K562 (cell line): ENCODE measurements at regions not wholly inside any gene's neighbourhood (a gene's known extent, or its start where the extent isn't known, plus 50 kb on each side); places are given as distances from the start of the nearest gene placed in this dataset.

ENCODE experiments used
- ATAC-seq: fragments of 200-7000 bp; cut with Tn5 transposase; 3 replicates; pipeline ENCODE4 v1.9.1; 2020; ENCODE audit warnings: moderate library complexity
- BruUV-seq: library from RNA; stranded (reverse); fragments of 400-500 nt; replicated peaks from 2 replicates; lab custom pipeline; 2021; lab: Mats Ljungman, UMichigan
- CTCF ChIA-PET: fragments of 300-600 bp; formaldehyde crosslinking; extraction: SDS; loops from one replicate; lab custom pipeline; 2021; ENCODE audit warnings: low intra/inter-chr PET ratio; lab: Yijun Ruan, JAX
- POLR2A ChIA-PET: fragments of 300-600, 350-650 bp; sonication (Branson Sonifier 250); formaldehyde crosslinking; extraction: SDS; loops from one replicate; lab custom pipeline; 2021; ENCODE audit warnings: antibody characterized with exemption, inconsistent platforms; lab: Yijun Ruan, JAX
- DNase-seq, 4 experiments: peaks; one replicate each; pipeline versions ENCODE4 v3.0.0 to v3.0.0-alpha.2; 2011 to 2018; ENCODE audit warnings: low spot score in 3 of 4, mixed read lengths in 3 of 4; ENCODE audit errors: extremely low read depth in 1 of 4
- FAIRE-seq: peaks from 2 replicates; lab custom pipeline; 2011; peaks lifted over from hg19 to GRCh38; lab: Jason Lieb, UNC
- H2AFZ ChIP-seq: 2 replicates; pipeline ENCODE4 v1.6.0; 2011; ENCODE audit warnings: low read depth, low read length, control low read depth, inconsistent platforms
- H3K27ac ChIP-seq: fragments of 200-600 bp; 3 replicates; pipeline ENCODE4 v1.8.0; 2011; ENCODE audit warnings: low read depth, mild to moderate bottlenecking, control low read depth, inconsistent platforms, low read length, moderate library complexity, mixed read lengths; ENCODE audit errors: extremely low read depth
- H3K27me3 ChIP-seq, 2 experiments: fragments of 300-600 bp in 1 of 2; 2 replicates in 1 of 2; 3 replicates in 1 of 2; pipeline versions ENCODE4 v1.6.0 to v1.8.0; 2011; ENCODE audit warnings: inconsistent platforms in 2 of 2, low read length in 2 of 2, mild to moderate bottlenecking in 1 of 2, mixed read lengths in 1 of 2, moderate library complexity in 1 of 2; ENCODE audit not compliant: control insufficient read depth in 2 of 2, insufficient read depth in 2 of 2
- H3K36me3 ChIP-seq: fragments of 300-600 bp; 3 replicates; pipeline ENCODE4 v1.8.0; 2011; ENCODE audit warnings: mild to moderate bottlenecking, low read length, inconsistent platforms; ENCODE audit not compliant: control insufficient read depth, insufficient read depth
- H3K4me1 ChIP-seq, 2 experiments: fragments of 200-600 bp in 1 of 2; replicated peaks in 1 of 2; 2 replicates in 1 of 2; 3 replicates in 1 of 2; pipeline versions ENCODE4 v1.5.1 to v1.8.0; 2011; ENCODE audit warnings: inconsistent platforms in 2 of 2, low read length in 2 of 2, mild to moderate bottlenecking in 1 of 2, mixed read lengths in 1 of 2, moderate library complexity in 1 of 2; ENCODE audit not compliant: control insufficient read depth in 2 of 2, insufficient read depth in 2 of 2
- H3K4me2 ChIP-seq: 2 replicates; pipeline ENCODE4 v1.6.1; 2011; ENCODE audit warnings: low read length, control low read depth, inconsistent platforms, mixed read lengths; ENCODE audit not compliant: insufficient read depth
- H3K4me3 ChIP-seq: fragments of 200-600 bp; sonication (generic), shearing (Covaris generic); 2 replicates; pipeline ENCODE4 v1.5.1; 2016; ENCODE audit warnings: control low read depth, inconsistent platforms
- H3K79me2 ChIP-seq: fragments of 200-600 bp; 3 replicates; pipeline ENCODE4 v1.8.0; 2011; ENCODE audit warnings: low read length, inconsistent platforms; ENCODE audit not compliant: control insufficient read depth, insufficient read depth
- H3K9ac ChIP-seq, 2 experiments: 2 replicates each; pipeline versions ENCODE4 v1.6.0 to v1.6.1; 2011; ENCODE audit warnings: low read depth in 2 of 2, low read length in 2 of 2, control low read depth in 1 of 2, inconsistent platforms in 1 of 2, mild to moderate bottlenecking in 1 of 2, mixed read lengths in 1 of 2; ENCODE audit not compliant: insufficient read depth in 1 of 2
- H3K9me1 ChIP-seq: one replicate; pipeline ENCODE4 v1.6.0; 2011; ENCODE audit warnings: inconsistent platforms, mild to moderate bottlenecking, low read length, moderate library complexity; ENCODE audit not compliant: control insufficient read depth, insufficient read depth
- H3K9me3 ChIP-seq: replicated peaks from 2 replicates; pipeline ENCODE4 v1.5.1; 2011; ENCODE audit warnings: low read depth, low read length, inconsistent platforms; ENCODE audit not compliant: control insufficient read depth, insufficient read depth
- H4K20me1 ChIP-seq: replicated peaks from 2 replicates; pipeline ENCODE4 v1.6.1; 2011; ENCODE audit warnings: low read length, inconsistent platforms, mixed read lengths; ENCODE audit not compliant: control insufficient read depth, insufficient read depth
- TBL1XR1 ChIP-seq, 2 experiments: IDR thresholded peaks; 2 replicates each; pipeline ENCODE4 v1.6.1; 2012; ENCODE audit warnings: improper control_type of control experiment in 2 of 2, low read length in 2 of 2, mild to moderate bottlenecking in 1 of 2
- TEAD4 ChIP-seq, 2 experiments: sonication (generic) in 1 of 2; formaldehyde crosslinking in 1 of 2; IDR thresholded peaks; 2 replicates each; pipeline versions ENCODE4 v1.6.1 to v1.8.0; 2012 to 2022; ENCODE audit warnings: borderline replicate concordance in 1 of 2, inconsistent platforms in 1 of 2, low read length in 1 of 2, mild to moderate bottlenecking in 1 of 2, missing genetic modification reagents in 1 of 2
- ZNF121 ChIP-seq: sonication (generic); formaldehyde crosslinking; conservative IDR thresholded peaks from 2 replicates; pipeline ENCODE4 v1.8.0; 2022; ENCODE audit warnings: missing genetic modification reagents
- ZNF639 ChIP-seq, 2 experiments: fragments of 200-800 bp in 1 of 2; sonication (Bioruptor generic) in 1 of 2; sonication (generic) in 1 of 2; formaldehyde crosslinking in 1 of 2; IDR thresholded peaks in 1 of 2; conservative IDR thresholded peaks in 1 of 2; 2 replicates each; pipeline versions ENCODE4 v1.5.0 to v1.6.1; 2016 to 2020; ENCODE audit warnings: missing compliant biosample characterization in 1 of 2, missing genetic modification characterization in 1 of 2, missing genetic modification reagents in 1 of 2
- WGBS: fragments of 100-300 bp; shearing (Covaris generic); methylation state at CpG from one replicate; pipeline ENCODE4 v1.1.6; 2016; ENCODE audit warnings: low coverage, mixed read lengths; ENCODE audit not compliant: insufficient coverage; ENCODE audit errors: missing lambda C conversion rate; 5-methylcytosine and 5-hydroxymethylcytosine counted together
- in situ Hi-C: fragments of 300-500 bp; cut with MboI; formaldehyde crosslinking; loops from 4 replicates; pipeline ENCODE4 v1.15.0; 2018; ENCODE audit warnings: inconsistent platforms, mixed read lengths
- intact Hi-C: fragments of 100-400 bp; cut with micrococcal nuclease; formaldehyde crosslinking; loops from 2 replicates; pipeline ENCODE4 v1.14.2; 2022
- TF ChIP-seq, protein P1 (sequence below), 2 experiments: fragments of 450-650 bp in 1 of 2; sonication (generic) in 1 of 2; formaldehyde crosslinking; conservative IDR thresholded peaks; 2 replicates each; pipeline versions ENCODE4 v1.4.0 to v1.8.1; 2020 to 2022; ENCODE audit warnings: mild to moderate bottlenecking in 1 of 2, missing genetic modification reagents in 1 of 2
- TF ChIP-seq, protein P2 (sequence below): fragments of 450-650 bp; formaldehyde crosslinking; IDR thresholded peaks from 2 replicates; pipeline ENCODE4 v1.4.0; 2020; ENCODE audit warnings: mild to moderate bottlenecking, moderate library complexity
- TF ChIP-seq, protein P3 (sequence below): sonication (generic); formaldehyde crosslinking; IDR thresholded peaks from 2 replicates; pipeline ENCODE4 v1.8.0; 2022; ENCODE audit warnings: mild to moderate bottlenecking, low read depth, missing genetic modification reagents
- TF ChIP-seq, protein P4 (sequence below): IDR thresholded peaks from 2 replicates; pipeline ENCODE4 v1.6.1; 2014; ENCODE audit warnings: antibody characterized with exemption

GRCh38 chr13:60794751-60795150, 397.7 kb downstream of the TDRD3 start:
- H3K27me3 ChIP-seq: no peaks in the 10 kb centered on the region
- no peak overlapping the region for H3K4me3 ChIP-seq
- no peaks in the 10 kb centered on the region for H3K9me1 ChIP-seq
- no peak for DNase-seq
- no TSS peak for BruUV-seq
- no peak overlapping the region for H3K27ac ChIP-seq
- 0% methylated on average over 4 of the region's 4 CpGs for WGBS
- H3K4me1 ChIP-seq: no peaks in the 10 kb centered on the region
- ChIA-PET POLR2A (no interaction called here), CTCF (no interaction called here)
- FAIRE-seq: no peak
- H3K36me3 ChIP-seq: no peaks in the 10 kb centered on the region
- no peaks in the 10 kb centered on the region for H3K79me2 ChIP-seq
- in situ Hi-C loops (no loop called here), intact Hi-C loops (no loop called here)
- no peak overlapping the region for H2AFZ ChIP-seq
- H3K9ac ChIP-seq: no peak overlapping the region
- no peaks in the 10 kb centered on the region for H4K20me1 ChIP-seq
- no peak overlapping the region for H3K4me2 ChIP-seq
- TF ChIP-seq ZNF121 (CRISPR knock-in tag): no peak
- TF ChIP-seq, protein P1, sequence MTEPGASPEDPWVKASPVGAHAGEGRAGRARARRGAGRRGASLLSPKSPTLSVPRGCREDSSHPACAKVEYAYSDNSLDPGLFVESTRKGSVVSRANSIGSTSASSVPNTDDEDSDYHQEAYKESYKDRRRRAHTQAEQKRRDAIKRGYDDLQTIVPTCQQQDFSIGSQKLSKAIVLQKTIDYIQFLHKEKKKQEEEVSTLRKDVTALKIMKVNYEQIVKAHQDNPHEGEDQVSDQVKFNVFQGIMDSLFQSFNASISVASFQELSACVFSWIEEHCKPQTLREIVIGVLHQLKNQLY (CRISPR knock-in tag; conservative IDR thresholded peaks at IDR 0.05): no peak
- TF ChIP-seq, protein P2, sequence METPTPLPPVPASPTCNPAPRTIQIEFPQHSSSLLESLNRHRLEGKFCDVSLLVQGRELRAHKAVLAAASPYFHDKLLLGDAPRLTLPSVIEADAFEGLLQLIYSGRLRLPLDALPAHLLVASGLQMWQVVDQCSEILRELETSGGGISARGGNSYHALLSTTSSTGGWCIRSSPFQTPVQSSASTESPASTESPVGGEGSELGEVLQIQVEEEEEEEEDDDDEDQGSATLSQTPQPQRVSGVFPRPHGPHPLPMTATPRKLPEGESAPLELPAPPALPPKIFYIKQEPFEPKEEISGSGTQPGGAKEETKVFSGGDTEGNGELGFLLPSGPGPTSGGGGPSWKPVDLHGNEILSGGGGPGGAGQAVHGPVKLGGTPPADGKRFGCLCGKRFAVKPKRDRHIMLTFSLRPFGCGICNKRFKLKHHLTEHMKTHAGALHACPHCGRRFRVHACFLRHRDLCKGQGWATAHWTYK (CRISPR knock-in tag): no peak
- ATAC-seq: no peak
- no peaks in the 10 kb centered on the region for H3K9me3 ChIP-seq

DNA sequence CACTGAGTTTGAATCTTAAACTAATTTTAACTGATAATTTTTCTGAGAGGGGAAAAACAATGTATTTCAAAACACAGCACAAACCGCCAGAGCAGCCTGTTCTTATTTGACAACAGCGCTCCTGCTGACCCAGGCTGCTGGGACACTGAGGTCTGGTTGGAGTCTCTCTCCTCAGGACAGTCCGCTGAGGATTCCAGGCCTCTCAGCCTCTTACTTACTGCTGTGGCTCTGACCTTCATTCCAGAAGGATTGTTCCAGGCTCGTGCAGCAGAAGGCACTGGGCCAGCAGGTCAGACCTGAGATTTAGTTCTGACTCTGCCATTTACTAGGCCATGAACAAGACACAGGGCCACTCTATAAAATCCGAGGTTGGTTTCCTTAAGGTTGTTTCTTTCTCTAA, 393.6 kb downstream of the TDRD3 start:
- Histone ChIP-seq H3K9me3 (no peaks in the 10 kb centered on the region), H3K9ac (no peak overlapping the region), H3K27me3 (no peaks in the 10 kb centered on the region), H4K20me1 (no peaks in the 10 kb centered on the region), H2AFZ (no peak overlapping the region), H3K79me2 (no peaks in the 10 kb centered on the region), H3K9me1 (no peaks in the 10 kb centered on the region), H3K4me3 (no peak overlapping the region), H3K36me3 (no peaks in the 10 kb centered on the region), H3K27ac (no peak overlapping the region), H3K4me2 (no peak overlapping the region), H3K4me1 (no peaks in the 10 kb centered on the region)
- in situ Hi-C loops: no loop called here
- 0% methylated on average over 5 of the region's 5 CpGs for WGBS
- FAIRE-seq (no peak), DNase-seq (no peak), ATAC-seq (no peak)
- BruUV-seq: no TSS peak
- intact Hi-C loops: no loop called here
- ChIA-PET POLR2A (no interaction called here), CTCF (no interaction called here)
- TF ChIP-seq, protein P3, sequence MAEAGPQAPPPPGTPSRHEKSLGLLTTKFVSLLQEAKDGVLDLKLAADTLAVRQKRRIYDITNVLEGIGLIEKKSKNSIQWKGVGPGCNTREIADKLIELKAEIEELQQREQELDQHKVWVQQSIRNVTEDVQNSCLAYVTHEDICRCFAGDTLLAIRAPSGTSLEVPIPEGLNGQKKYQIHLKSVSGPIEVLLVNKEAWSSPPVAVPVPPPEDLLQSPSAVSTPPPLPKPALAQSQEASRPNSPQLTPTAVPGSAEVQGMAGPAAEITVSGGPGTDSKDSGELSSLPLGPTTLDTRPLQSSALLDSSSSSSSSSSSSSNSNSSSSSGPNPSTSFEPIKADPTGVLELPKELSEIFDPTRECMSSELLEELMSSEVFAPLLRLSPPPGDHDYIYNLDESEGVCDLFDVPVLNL (CRISPR knock-in tag): no peak
- TF ChIP-seq TBL1XR1 (IDR thresholded peaks at IDR 0.05; ENCODE audit: low read length in 2 of 2): no peak
- TF ChIP-seq, protein P4, sequence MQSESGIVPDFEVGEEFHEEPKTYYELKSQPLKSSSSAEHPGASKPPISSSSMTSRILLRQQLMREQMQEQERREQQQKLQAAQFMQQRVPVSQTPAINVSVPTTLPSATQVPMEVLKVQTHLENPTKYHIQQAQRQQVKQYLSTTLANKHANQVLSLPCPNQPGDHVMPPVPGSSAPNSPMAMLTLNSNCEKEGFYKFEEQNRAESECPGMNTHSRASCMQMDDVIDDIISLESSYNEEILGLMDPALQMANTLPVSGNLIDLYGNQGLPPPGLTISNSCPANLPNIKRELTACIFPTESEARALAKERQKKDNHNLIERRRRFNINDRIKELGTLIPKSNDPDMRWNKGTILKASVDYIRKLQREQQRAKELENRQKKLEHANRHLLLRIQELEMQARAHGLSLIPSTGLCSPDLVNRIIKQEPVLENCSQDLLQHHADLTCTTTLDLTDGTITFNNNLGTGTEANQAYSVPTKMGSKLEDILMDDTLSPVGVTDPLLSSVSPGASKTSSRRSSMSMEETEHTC: no peak
- no peak for TF ChIP-seq TEAD4 (IDR thresholded peaks at IDR 0.05; ENCODE audit: low read length)
- TF ChIP-seq TEAD4 (CRISPR knock-in tag; IDR thresholded peaks at IDR 0.05; ENCODE audit: borderline replicate concordance): no peak
- no peak for TF ChIP-seq ZNF639 (CRISPR knock-in tag; conservative IDR thresholded peaks at IDR 0.05 in 1 of 2, IDR thresholded peaks at IDR 0.05 in 1 of 2)
